Lower lobe of right lung (tissue), 2 donors: ENCODE measurements at regions not wholly inside any gene's neighbourhood (a gene's known extent, or its start where the extent isn't known, plus 50 kb on each side); places are given as distances from the start of the nearest gene placed in this dataset.

Experiments used
- ATAC-seq, 2 donors: fragments of 200-7000 bp; cut with Tn5 transposase; one replicate each; pipeline ENCODE4 v1.9.1; 2020 to 2022; ENCODE audit warnings: mild to moderate bottlenecking in 2 of 2, moderate library complexity in 2 of 2
- DNase-seq: peaks from one replicate; pipeline ENCODE4 v3.0.0-alpha.2; 2020
- H3K27ac ChIP-seq: fragments of 200-600 bp; one replicate; pipeline ENCODE4 v1.8.0; 2022
- H3K27me3 ChIP-seq: fragments of 200-600 bp; one replicate; pipeline ENCODE4 v1.8.0; 2022; ENCODE audit warnings: low read depth
- H3K36me3 ChIP-seq: fragments of 200-600 bp; one replicate; pipeline ENCODE4 v1.8.0; 2022; ENCODE audit warnings: mild to moderate bottlenecking
- H3K4me1 ChIP-seq: fragments of 200-600 bp; one replicate; pipeline ENCODE4 v1.8.0; 2022
- H3K4me3 ChIP-seq: fragments of 200-600 bp; one replicate; pipeline ENCODE4 v1.8.0; 2022; ENCODE audit warnings: mild to moderate bottlenecking
- H3K9me3 ChIP-seq: fragments of 200-600 bp; one replicate; pipeline ENCODE4 v1.8.0; 2022
- intact Hi-C: fragments of 100-400 bp; cut with DNase I; formaldehyde crosslinking; loops from one replicate; pipeline ENCODE4 v1.11.0; 2022
- TF ChIP-seq, protein P1 (sequence below): fragments of 200-600 bp; IDR thresholded peaks from one replicate; pipeline ENCODE4 v1.8.0; 2022; ENCODE audit warnings: antibody characterized with exemption, mild to moderate bottlenecking
- donor health status: DM: no; HTN: yes; CAD: no; lungs with severe emphysema.

DNA sequence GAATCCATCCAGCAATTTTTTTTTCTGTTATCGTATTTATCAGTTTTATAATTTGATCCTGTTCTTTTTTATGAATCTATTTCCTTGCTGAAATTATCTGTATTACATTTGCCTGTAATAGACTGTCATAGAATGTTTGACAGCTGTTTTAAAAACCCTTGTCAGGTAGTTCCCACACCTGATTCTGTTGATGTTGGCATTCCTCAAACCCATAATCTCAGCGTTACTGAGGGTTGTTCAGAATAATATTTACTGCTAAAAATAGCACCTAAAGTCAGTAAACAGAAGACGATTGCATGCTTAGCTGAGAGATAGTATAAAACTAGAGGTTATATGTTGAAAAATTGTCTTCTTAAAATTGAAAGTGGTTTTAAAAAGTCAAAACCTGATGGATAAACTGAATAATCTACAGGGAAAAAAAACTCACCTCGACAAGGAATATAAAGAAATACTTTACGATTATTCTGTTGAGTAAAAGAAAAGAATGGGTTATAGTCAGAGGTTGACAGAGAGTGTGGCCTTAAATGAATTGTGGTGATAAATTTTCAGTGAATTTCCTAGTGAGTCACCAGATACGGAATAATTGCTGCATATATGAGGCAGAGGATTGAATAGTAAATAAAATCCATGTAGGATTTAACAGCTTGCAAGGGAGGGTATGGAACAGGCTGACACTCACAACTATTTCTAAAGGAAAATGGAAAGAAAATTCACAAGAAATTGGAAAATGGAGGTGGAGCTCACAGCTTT, 824.1 kb upstream of the IGFBP3 start:
- intact Hi-C loops = no loop called here
- H3K27me3 ChIP-seq = no peaks in the 10 kb centered on the region

DNA sequence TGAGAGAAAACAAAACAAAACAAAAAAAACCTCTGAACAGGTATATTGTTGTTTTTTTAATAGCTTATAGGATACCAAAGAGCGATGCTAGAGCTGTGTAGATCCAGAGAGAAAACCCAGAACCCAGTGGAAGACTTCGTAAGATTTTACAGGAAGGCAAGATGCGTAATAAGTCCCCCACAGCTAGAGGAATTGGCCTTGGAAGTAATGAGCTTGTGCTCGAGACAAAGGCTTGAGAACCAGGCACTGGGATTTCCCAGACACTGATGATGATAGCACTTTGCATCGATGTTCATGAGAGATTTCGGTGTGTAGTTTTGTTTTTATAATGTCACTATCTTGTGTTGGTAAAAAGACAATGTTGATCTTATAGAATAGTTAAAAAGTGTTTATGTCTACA, 821.5 kb upstream of the IGFBP3 start:
- Histone ChIP-seq H3K27me3 (no peaks in the 10 kb centered on the region), H3K9me3 (no peaks in the 10 kb centered on the region), H3K27ac (no peak overlapping the region), H3K4me1 (no peaks in the 10 kb centered on the region), H3K36me3 (no peaks in the 10 kb centered on the region), H3K4me3 (no peak overlapping the region)
- ATAC-seq = no peak
- TF ChIP-seq, protein P1, sequence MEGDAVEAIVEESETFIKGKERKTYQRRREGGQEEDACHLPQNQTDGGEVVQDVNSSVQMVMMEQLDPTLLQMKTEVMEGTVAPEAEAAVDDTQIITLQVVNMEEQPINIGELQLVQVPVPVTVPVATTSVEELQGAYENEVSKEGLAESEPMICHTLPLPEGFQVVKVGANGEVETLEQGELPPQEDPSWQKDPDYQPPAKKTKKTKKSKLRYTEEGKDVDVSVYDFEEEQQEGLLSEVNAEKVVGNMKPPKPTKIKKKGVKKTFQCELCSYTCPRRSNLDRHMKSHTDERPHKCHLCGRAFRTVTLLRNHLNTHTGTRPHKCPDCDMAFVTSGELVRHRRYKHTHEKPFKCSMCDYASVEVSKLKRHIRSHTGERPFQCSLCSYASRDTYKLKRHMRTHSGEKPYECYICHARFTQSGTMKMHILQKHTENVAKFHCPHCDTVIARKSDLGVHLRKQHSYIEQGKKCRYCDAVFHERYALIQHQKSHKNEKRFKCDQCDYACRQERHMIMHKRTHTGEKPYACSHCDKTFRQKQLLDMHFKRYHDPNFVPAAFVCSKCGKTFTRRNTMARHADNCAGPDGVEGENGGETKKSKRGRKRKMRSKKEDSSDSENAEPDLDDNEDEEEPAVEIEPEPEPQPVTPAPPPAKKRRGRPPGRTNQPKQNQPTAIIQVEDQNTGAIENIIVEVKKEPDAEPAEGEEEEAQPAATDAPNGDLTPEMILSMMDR = no peak
- DNase-seq = no peak
- intact Hi-C loops = no loop called here

More for the DNA sequence above, 824.1 kb upstream of the IGFBP3 start:
- no peaks in the 10 kb centered on the region for H3K36me3 ChIP-seq
- TF ChIP-seq, protein P1 = no peak
- no peak overlapping the region for H3K4me3 ChIP-seq
- no peak overlapping the region for H3K27ac ChIP-seq
- DNase-seq = no peak
- H3K9me3 ChIP-seq = no peaks in the 10 kb centered on the region
- no peak for ATAC-seq
- no peaks in the 10 kb centered on the region for H3K4me1 ChIP-seq

DNA sequence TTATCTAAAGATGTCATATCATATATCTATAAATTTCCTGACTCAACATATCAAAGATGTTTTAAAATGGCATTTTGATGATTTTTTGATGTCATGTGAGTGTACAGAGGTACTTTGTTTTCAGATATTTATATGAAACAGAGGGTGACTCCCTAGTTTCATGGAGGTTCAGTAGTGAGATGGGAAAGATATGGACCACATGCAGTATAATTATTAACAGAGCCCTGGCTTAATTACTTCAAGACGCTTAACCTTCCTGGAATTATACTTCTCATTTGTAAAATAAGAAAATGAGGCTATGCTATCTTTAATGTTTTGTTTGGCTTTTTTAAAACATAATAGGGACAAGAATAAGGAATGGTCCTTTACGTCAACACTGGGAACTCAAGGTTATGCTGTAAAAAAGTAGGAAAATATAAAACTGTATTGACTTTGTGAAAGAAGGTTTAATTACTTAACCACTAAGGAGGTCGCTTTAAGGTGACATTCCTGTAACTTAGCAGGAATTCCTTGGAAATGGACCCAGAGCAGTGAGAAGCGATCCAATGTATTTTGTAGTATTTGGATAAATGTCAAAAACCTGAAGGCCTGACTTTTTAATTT, 821.0 kb upstream of the IGFBP3 start:
- Histone ChIP-seq H3K4me1 (no peaks in the 10 kb centered on the region), H3K4me3 (no peak overlapping the region), H3K9me3 (no peaks in the 10 kb centered on the region), H3K27me3 (no peaks in the 10 kb centered on the region), H3K27ac (no peak overlapping the region), H3K36me3 (no peaks in the 10 kb centered on the region)
- TF ChIP-seq, protein P1 = no peak
- ATAC-seq (no peak), DNase-seq (no peak)
- intact Hi-C loops = no loop called here

DNA sequence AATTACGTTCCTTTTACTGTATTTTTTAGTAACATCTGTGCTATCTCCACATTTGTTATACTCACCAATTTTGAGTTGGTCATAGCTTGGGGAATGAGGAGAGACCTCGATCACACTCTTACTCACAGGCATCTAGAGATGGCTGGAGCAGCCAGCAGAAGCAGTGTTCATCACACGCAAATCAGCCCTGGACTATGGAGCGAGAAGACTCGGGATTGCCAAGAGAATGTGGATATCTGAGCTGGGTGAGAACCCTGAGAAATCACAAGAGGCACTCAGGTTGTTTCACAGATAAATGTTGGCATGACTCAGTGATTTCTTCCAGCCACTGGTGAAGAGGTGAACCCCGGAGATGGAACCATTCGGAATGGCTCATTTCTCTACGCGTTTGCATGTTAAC, 820.1 kb upstream of the IGFBP3 start:
- ATAC-seq (no peak), DNase-seq (no peak)
- Histone ChIP-seq H3K9me3 (no peaks in the 10 kb centered on the region), H3K27ac (no peak overlapping the region), H3K27me3 (no peaks in the 10 kb centered on the region), H3K4me3 (no peak overlapping the region), H3K4me1 (no peaks in the 10 kb centered on the region), H3K36me3 (no peaks in the 10 kb centered on the region)
- TF ChIP-seq, protein P1 = no peak
- intact Hi-C loops = no loop called here

DNA sequence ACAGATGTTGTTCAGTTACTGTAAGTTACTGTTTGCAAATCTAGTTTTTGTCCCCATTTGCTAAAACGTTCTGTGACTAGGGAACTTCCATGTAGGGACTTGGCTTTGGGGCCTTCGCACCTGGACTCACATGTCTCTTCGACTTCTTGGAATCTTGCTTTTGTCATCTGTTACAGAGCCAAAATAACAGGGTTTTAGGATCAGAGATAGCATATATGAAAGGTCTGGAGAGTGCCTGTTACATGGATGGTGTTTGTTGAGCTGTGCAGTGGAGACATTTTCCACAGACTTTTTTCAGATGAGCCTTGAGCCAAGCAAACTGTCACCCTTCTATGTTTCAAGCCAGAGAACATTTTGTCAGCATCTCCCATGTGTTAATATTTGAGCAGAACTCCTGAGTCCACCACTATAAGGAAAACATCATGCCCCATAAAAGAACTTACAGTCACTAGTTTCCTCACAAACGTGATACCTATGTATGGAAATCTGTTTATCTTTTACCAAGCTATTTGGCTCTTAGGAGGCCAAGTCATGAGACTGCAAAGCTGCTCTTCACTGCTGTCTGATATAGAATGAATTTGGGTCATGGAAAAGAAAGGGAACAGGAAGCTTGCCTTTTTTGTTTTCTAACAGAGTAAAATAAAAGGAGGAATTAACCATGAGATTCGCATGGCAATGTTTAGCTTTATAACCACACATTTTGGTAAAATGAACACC, 818.6 kb upstream of the IGFBP3 start:
- Histone ChIP-seq H3K4me1 (no peaks in the 10 kb centered on the region), H3K4me3 (no peak overlapping the region), H3K27me3 (no peaks in the 10 kb centered on the region), H3K36me3 (no peaks in the 10 kb centered on the region), H3K9me3 (no peaks in the 10 kb centered on the region), H3K27ac (no peak overlapping the region)
- intact Hi-C loops = no loop called here
- no peak for DNase-seq
- TF ChIP-seq, protein P1 = no peak
- ATAC-seq = no peak
